ENCODE measurements at regions not wholly inside any gene's neighbourhood (a gene's known extent, or its start where the extent isn't known, plus 50 kb on each side); places are given as distances from the start of the nearest gene placed in this dataset.

DNA sequence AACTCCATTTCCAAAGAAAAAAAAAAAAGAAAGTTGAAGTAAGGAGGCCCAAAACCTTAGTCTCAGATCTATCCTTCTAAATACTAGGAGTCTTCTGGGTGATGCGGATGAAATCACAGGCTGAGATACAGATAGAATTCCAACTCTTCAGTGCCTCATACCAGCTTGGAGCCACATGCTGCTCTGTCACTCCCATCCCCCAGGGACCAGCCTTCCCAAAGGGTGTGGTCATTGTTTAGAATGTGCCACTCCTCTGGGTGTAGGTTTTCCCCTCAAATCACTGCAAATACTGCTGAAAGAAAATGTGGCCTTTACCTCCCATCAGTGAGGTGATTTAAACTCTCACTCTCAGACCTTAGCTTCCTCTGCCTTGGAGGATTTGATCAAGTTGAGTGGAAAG, 112.9 kb downstream of the CDC7 start:
- H3K4me1 Mint-ChIP-seq (ENCODE audit: low read depth), result no peaks in the 10 kb centered on the region
- no peak for DNase-seq
- H3K27me3 Mint-ChIP-seq, result peaks cover 2% of the 10 kb centered on the region
- no peak overlapping the region for H3K4me3 Mint-ChIP-seq
- no peaks in the 10 kb centered on the region for H3K36me3 Mint-ChIP-seq (ENCODE audit: low read depth)
- ATAC-seq, result no peak
- TF ChIP-seq, protein P1, sequence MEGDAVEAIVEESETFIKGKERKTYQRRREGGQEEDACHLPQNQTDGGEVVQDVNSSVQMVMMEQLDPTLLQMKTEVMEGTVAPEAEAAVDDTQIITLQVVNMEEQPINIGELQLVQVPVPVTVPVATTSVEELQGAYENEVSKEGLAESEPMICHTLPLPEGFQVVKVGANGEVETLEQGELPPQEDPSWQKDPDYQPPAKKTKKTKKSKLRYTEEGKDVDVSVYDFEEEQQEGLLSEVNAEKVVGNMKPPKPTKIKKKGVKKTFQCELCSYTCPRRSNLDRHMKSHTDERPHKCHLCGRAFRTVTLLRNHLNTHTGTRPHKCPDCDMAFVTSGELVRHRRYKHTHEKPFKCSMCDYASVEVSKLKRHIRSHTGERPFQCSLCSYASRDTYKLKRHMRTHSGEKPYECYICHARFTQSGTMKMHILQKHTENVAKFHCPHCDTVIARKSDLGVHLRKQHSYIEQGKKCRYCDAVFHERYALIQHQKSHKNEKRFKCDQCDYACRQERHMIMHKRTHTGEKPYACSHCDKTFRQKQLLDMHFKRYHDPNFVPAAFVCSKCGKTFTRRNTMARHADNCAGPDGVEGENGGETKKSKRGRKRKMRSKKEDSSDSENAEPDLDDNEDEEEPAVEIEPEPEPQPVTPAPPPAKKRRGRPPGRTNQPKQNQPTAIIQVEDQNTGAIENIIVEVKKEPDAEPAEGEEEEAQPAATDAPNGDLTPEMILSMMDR (IDR thresholded peaks at IDR 0.05), result no peak
- POLR2A ChIA-PET, result no interaction called here
- CTCF ChIA-PET, result no interaction called here
- intact Hi-C loops (cut with micrococcal nuclease), result no loop called here
- H3K9me3 Mint-ChIP-seq, result no peaks in the 10 kb centered on the region
- H3K27ac Mint-ChIP-seq, result no peak overlapping the region

DNA sequence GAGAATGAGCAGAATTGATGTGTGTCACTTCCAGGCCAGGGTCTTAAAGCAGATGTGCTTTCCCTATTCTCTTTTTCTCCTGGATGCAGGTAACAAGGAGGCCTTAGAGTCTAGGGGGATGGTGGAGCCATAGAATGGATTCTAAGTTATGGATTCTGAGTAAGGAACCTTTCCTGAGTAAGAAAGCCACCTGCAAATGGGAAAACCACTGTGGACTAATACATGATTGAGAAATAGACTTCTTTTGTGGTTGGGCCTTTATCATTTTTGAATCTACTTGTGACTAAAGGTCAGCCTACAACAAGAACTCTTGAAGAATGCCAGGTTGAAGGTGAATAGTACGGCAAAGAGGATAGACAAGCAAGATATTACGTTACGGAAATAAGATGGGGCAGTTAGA, 116.1 kb downstream of the CDC7 start:
- intact Hi-C loops (cut with micrococcal nuclease), result no loop called here
- TF ChIP-seq, protein P1 (IDR thresholded peaks at IDR 0.05), result no peak
- POLR2A ChIA-PET, result interaction anchor here (1.1 kb wide), 1 partner anchor 62 kb away, joined by 3 read pairs; no protein-coding TSS in a partner anchor
- Mint-ChIP-seq H3K27ac (no peak overlapping the region), H3K36me3 (ENCODE audit: low read depth) (no peaks in the 10 kb centered on the region), H3K9me3 (no peaks in the 10 kb centered on the region), H3K27me3 (peaks cover 5% of the 10 kb centered on the region), H3K4me3 (no peak overlapping the region), H3K4me1 (ENCODE audit: low read depth) (no peaks in the 10 kb centered on the region)
- DNase-seq (no peak), ATAC-seq (no peak)
- CTCF ChIA-PET, result no interaction called here

DNA sequence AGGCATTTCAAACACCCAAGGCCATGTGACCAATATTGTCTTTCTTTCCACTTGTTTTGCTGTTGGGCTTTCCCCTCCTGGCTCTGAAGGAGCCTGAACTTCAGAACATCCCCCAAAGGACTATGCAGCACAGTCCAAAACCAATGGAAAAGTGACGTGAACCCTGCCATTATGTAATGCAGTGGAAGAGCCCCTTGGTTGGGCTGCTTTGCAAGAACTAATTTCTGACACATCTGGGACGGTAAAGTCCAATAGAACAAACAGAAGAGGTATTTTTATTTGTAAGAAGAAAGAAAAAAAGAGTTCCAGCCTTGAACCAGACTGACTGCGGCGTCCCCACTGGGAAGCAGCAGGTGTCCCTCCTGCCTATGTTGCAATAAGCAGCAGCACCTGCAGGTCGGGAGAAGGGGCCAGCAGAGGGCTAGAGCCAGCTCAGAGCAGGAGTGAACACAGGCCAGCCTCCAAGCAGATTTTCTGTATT, 116.7 kb downstream of the CDC7 start:
- peak; percentile 22 for DNase-seq
- no peak overlapping the region for H3K27ac Mint-ChIP-seq
- TF ChIP-seq, protein P1 (IDR thresholded peaks at IDR 0.05), result peak; percentile 22
- H3K27me3 Mint-ChIP-seq, result peaks cover 5% of the 10 kb centered on the region
- H3K4me1 Mint-ChIP-seq (ENCODE audit: low read depth), result no peaks in the 10 kb centered on the region
- H3K36me3 Mint-ChIP-seq (ENCODE audit: low read depth), result no peaks in the 10 kb centered on the region
- ChIA-PET CTCF (no interaction called here), POLR2A (no interaction called here)
- no peak for ATAC-seq
- no peaks in the 10 kb centered on the region for H3K9me3 Mint-ChIP-seq
- intact Hi-C loops (cut with micrococcal nuclease), result no loop called here
- no peak overlapping the region for H3K4me3 Mint-ChIP-seq

DNA sequence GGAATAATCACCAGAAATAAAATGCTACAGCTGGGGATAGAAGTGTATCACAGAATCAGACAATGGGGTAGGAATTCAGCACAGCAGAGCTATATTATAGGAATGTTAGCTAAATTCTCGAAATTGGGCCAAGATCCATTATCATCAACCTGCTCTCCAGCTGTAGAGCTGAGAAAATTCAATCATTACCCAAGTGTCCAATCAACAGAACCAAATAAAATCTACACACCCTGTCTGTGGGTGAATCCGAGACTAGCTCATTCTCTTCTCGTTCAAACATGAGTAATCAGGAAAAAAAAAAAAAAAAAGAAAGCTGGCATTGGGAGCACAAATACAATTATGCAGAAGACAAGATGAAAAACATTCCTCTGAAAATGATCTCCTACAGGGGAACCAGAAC, 119.2 kb downstream of the CDC7 start:
- CTCF ChIA-PET, result interaction anchor here (1.2 to 3.0 kb wide), 2 partner anchors 43 to 108 kb away, joined by 3 to 12 read pairs; no protein-coding TSS in a partner anchor
- intact Hi-C loops (cut with micrococcal nuclease), result no loop called here
- no peaks in the 10 kb centered on the region for H3K9me3 Mint-ChIP-seq
- POLR2A ChIA-PET, result interaction anchor here (1.2 kb wide), 1 partner anchor 10 kb away, joined by 5 read pairs; no protein-coding TSS in a partner anchor
- H3K27ac Mint-ChIP-seq, result no peak overlapping the region
- no peaks in the 10 kb centered on the region for H3K4me1 Mint-ChIP-seq (ENCODE audit: low read depth)
- no peak for DNase-seq
- no peak for ATAC-seq
- no peak overlapping the region for H3K4me3 Mint-ChIP-seq
- peaks cover 5% of the 10 kb centered on the region for H3K27me3 Mint-ChIP-seq
- no peaks in the 10 kb centered on the region for H3K36me3 Mint-ChIP-seq (ENCODE audit: low read depth)
- TF ChIP-seq, protein P1 (IDR thresholded peaks at IDR 0.05), result no peak

DNA sequence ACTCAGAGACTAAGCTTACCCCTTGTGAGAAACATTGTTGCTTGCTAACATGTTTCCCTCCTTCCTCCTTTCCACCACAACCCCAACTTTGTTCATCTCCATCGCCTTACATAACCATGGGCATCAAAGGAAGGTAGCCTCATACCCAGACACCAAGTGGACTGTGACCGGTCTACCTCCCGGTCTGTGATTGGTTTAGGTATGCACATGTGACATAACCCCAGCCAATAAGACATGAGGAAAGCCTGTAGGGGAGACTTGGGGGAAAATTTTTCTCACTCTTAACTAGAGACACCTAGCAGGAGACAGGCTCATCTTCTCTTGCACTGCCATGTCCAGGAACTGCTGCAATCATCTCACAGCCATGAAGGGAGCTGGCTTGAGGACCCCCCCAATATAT, 120.7 kb downstream of the CDC7 start:
- POLR2A ChIA-PET, result no interaction called here
- TF ChIP-seq, protein P1 (IDR thresholded peaks at IDR 0.05), result no peak
- no peak overlapping the region for H3K4me3 Mint-ChIP-seq

More for the DNA sequence above, 120.7 kb downstream of the CDC7 start:
- CTCF ChIA-PET, result interaction anchor here (3.0 kb wide), 1 partner anchor 109 kb away, joined by 12 read pairs; no protein-coding TSS in a partner anchor
- Mint-ChIP-seq H3K9me3 (no peaks in the 10 kb centered on the region), H3K4me1 (ENCODE audit: low read depth) (no peaks in the 10 kb centered on the region), H3K27ac (no peak overlapping the region), H3K36me3 (ENCODE audit: low read depth) (no peaks in the 10 kb centered on the region), H3K27me3 (peaks cover 5% of the 10 kb centered on the region)
- intact Hi-C loops (cut with micrococcal nuclease), result no loop called here
- DNase-seq (no peak), ATAC-seq (no peak)

All from activated CD8-positive, alpha-beta T cell treated with anti-CD3 and anti-CD28 coated beads for 36 hours (primary cell).